GM23248 (cell line): ENCODE measurements at regions not wholly inside any gene's neighbourhood (a gene's known extent, or its start where the extent isn't known, plus 50 kb on each side); places are given as distances from the start of the nearest gene placed in this dataset.

Source experiments
- DNase-seq: peaks from one replicate; pipeline ENCODE4 v3.0.0-alpha.2; 2015
- H2AFZ ChIP-seq: fragments of 200-600 bp; sonication (generic); 2 replicates; pipeline ENCODE4 v1.6.1; 2016; ENCODE audit warnings: antibody characterized with exemption
- H3F3A ChIP-seq: fragments of 200-600 bp; sonication (generic); 2 replicates; pipeline ENCODE4 v1.6.1; 2016; ENCODE audit warnings: mild to moderate bottlenecking, antibody characterized with exemption, mixed run types; ENCODE audit not compliant: insufficient read depth
- H3K27ac ChIP-seq: fragments of 200-600 bp; sonication (generic); 2 replicates; pipeline ENCODE4 v1.5.1; 2016; ENCODE audit warnings: mild to moderate bottlenecking
- H3K27me3 ChIP-seq: fragments of 200-600 bp; sonication (generic); replicated peaks from 2 replicates; pipeline ENCODE4 v1.6.1; 2016; ENCODE audit warnings: mild to moderate bottlenecking; ENCODE audit not compliant: insufficient read depth
- H3K36me3 ChIP-seq: fragments of 200-600 bp; sonication (generic); 2 replicates; pipeline ENCODE4 v1.6.1; 2016; ENCODE audit warnings: low read depth, mild to moderate bottlenecking
- H3K4me1 ChIP-seq: fragments of 200-600 bp; sonication (generic); 2 replicates; pipeline ENCODE4 v1.6.1; 2016; ENCODE audit warnings: mild to moderate bottlenecking; ENCODE audit not compliant: insufficient read depth
- H3K4me2 ChIP-seq: fragments of 200-600 bp; sonication (generic); one replicate; pipeline ENCODE4 v1.6.1; 2016; ENCODE audit warnings: mild to moderate bottlenecking; ENCODE audit not compliant: unreplicated experiment
- H3K4me3 ChIP-seq: fragments of 200-600 bp; sonication (generic); 2 replicates; pipeline ENCODE4 v1.5.1; 2016; ENCODE audit warnings: mild to moderate bottlenecking
- H3K79me2 ChIP-seq: fragments of 200-600 bp; sonication (generic); 2 replicates; pipeline ENCODE4 v1.6.1; 2016; ENCODE audit warnings: mild to moderate bottlenecking; ENCODE audit not compliant: insufficient read depth
- H3K9ac ChIP-seq: fragments of 200-600 bp; sonication (generic); 2 replicates; pipeline ENCODE4 v1.6.1; 2016; ENCODE audit warnings: mild to moderate bottlenecking
- H3K9me2 ChIP-seq: fragments of 200-600 bp; sonication (generic); 2 replicates; pipeline ENCODE4 v1.6.1; 2016; ENCODE audit warnings: mixed run types, mild to moderate bottlenecking, moderate library complexity; ENCODE audit not compliant: insufficient read depth
- H3K9me3 ChIP-seq: fragments of 200-600 bp; sonication (generic); one replicate; pipeline ENCODE4 v1.6.1; 2017; ENCODE audit warnings: low read depth
- H4K20me1 ChIP-seq: fragments of 200-600 bp; sonication (generic); 2 replicates; pipeline ENCODE4 v1.6.0; 2016; ENCODE audit not compliant: insufficient read depth
- EZH2 ChIP-seq: fragments of 200-600 bp; sonication (generic); IDR thresholded peaks from 2 replicates; pipeline ENCODE4 v1.6.1; 2018; ENCODE audit warnings: antibody characterized with exemption, mild to moderate bottlenecking; ENCODE audit not compliant: insufficient read depth, poor library complexity, severe bottlenecking
- EZH2phosphoT487 ChIP-seq: fragments of 200-600 bp; sonication (generic); IDR thresholded peaks from 2 replicates; pipeline ENCODE4 v1.6.1; 2018; ENCODE audit warnings: antibody characterized with exemption, moderate library complexity, mild to moderate bottlenecking, low read depth; ENCODE audit not compliant: insufficient read depth
- WGBS, 2 experiments: methylation state at CpG; one replicate each; pipeline ENCODE4 v1.1.6; 2015 to 2017; ENCODE audit warnings: low lambda C conversion rate in 2 of 2, low coverage in 1 of 2; ENCODE audit errors: missing lambda C conversion rate in 2 of 2; 5-methylcytosine and 5-hydroxymethylcytosine counted together
- in situ Hi-C: fragments of 300-500 bp; cut with MboI; formaldehyde crosslinking; loops from 2 replicates; pipeline ENCODE4 v1.15.0; 2020

GRCh38 chr18:6580401-6580800, 149.1 kb upstream of the ARHGAP28 start:
- H3K36me3 ChIP-seq, result no peaks in the 10 kb centered on the region
- TF ChIP-seq EZH2 (no peak), EZH2phosphoT487 (no peak)
- no peak overlapping the region for H3K4me2 ChIP-seq
- H3K4me1 ChIP-seq, result no peaks in the 10 kb centered on the region
- no peak overlapping the region for H3K9ac ChIP-seq
- H3F3A ChIP-seq, result no peaks in the 10 kb centered on the region
- no peak overlapping the region for H3K4me3 ChIP-seq
- H2AFZ ChIP-seq, result no peak overlapping the region
- no peaks in the 10 kb centered on the region for H3K9me3 ChIP-seq
- no peak for DNase-seq
- no peaks in the 10 kb centered on the region for H3K79me2 ChIP-seq
- no peaks in the 10 kb centered on the region for H4K20me1 ChIP-seq
- H3K27me3 ChIP-seq, result no peaks in the 10 kb centered on the region; the same call in 1 of the 2 replicates
- no peaks in the 10 kb centered on the region for H3K9me2 ChIP-seq
- no peak overlapping the region for H3K27ac ChIP-seq
- WGBS, 2 experiments, result 45 to 66% methylated on average over 1 of the region's 1 CpG
- in situ Hi-C loops, result no loop called here

GRCh38 chr18:6589923-6590322, 139.6 kb upstream of the ARHGAP28 start:
- Histone ChIP-seq H3K9ac (no peak overlapping the region), H3K27ac (no peak overlapping the region), H3K9me2 (no peaks in the 10 kb centered on the region), H4K20me1 (no peaks in the 10 kb centered on the region), H3K4me2 (no peak overlapping the region), H3K9me3 (no peaks in the 10 kb centered on the region), H3K27me3 (0 out of 2 replicates have a peak, but pooled peaks cover 4% of the 10 kb centered on the region), H3K4me3 (no peak overlapping the region), H3K79me2 (no peaks in the 10 kb centered on the region), H3K4me1 (no peaks in the 10 kb centered on the region), H3F3A (no peaks in the 10 kb centered on the region), H3K36me3 (no peaks in the 10 kb centered on the region), H2AFZ (no peak overlapping the region)
- 0 to 6% methylated on average over 1 of the region's 1 CpG for WGBS, 2 experiments
- DNase-seq, result no peak
- TF ChIP-seq EZH2phosphoT487 (no peak), EZH2 (no peak)
- in situ Hi-C loops, result no loop called here

- Histone ChIP-seq H3K9me2 (no peaks in the 10 kb centered on the region), H3K4me1 (no peaks in the 10 kb centered on the region), H2AFZ (no peak overlapping the region), H3K27ac (no peak overlapping the region), H3K4me2 (no peak overlapping the region), H3K79me2 (no peaks in the 10 kb centered on the region), H3K4me3 (no peak overlapping the region), H3K9ac (no peak overlapping the region), H3K27me3 (0 out of 2 replicates have a peak, but pooled peaks cover 4% of the 10 kb centered on the region), H3K9me3 (no peaks in the 10 kb centered on the region), H3F3A (no peaks in the 10 kb centered on the region), H3K36me3 (no peaks in the 10 kb centered on the region), H4K20me1 (no peaks in the 10 kb centered on the region)
- in situ Hi-C loops, result no loop called here
- DNase-seq, result no peak
- WGBS, 2 experiments, result 6 to 7% methylated on average over 3 of the region's 3 CpGs
- TF ChIP-seq EZH2 (no peak), EZH2phosphoT487 (no peak)
These were observed 139.2 kb upstream of the ARHGAP28 start for GRCh38 chr18:6590326-6590725.

GRCh38 chr18:6591491-6591890, 138.0 kb upstream of the ARHGAP28 start:
- no peaks in the 10 kb centered on the region for H3K79me2 ChIP-seq
- 0 out of 2 replicates have a peak, but pooled peaks cover 4% of the 10 kb centered on the region for H3K27me3 ChIP-seq
- H3K27ac ChIP-seq, result no peak overlapping the region
- peak; percentile 3 for DNase-seq
- WGBS, 2 experiments, result 78 to 85% methylated on average over 4 of the region's 4 CpGs
- no peak overlapping the region for H3K4me2 ChIP-seq
- H3K9me3 ChIP-seq, result no peaks in the 10 kb centered on the region
- in situ Hi-C loops, result no loop called here
- H3K4me3 ChIP-seq, result no peak overlapping the region
- no peaks in the 10 kb centered on the region for H3F3A ChIP-seq
- H2AFZ ChIP-seq, result no peak overlapping the region
- no peaks in the 10 kb centered on the region for H3K4me1 ChIP-seq
- H3K9ac ChIP-seq, result no peak overlapping the region
- no peaks in the 10 kb centered on the region for H3K36me3 ChIP-seq
- no peaks in the 10 kb centered on the region for H3K9me2 ChIP-seq
- no peaks in the 10 kb centered on the region for H4K20me1 ChIP-seq
- no peak for TF ChIP-seq EZH2phosphoT487

- H3K79me2 ChIP-seq, result no peaks in the 10 kb centered on the region
- in situ Hi-C loops, result no loop called here
- TF ChIP-seq EZH2 (no peak), EZH2phosphoT487 (no peak)
These were observed 137.0 kb upstream of the ARHGAP28 start for GRCh38 chr18:6592522-6592921.

More at GRCh38 chr18:6592522-6592921, 137.0 kb upstream of the ARHGAP28 start:
- H3K4me2 ChIP-seq, result no peak overlapping the region
- no peak for DNase-seq
- H3F3A ChIP-seq, result no peaks in the 10 kb centered on the region
- no peak overlapping the region for H3K4me3 ChIP-seq
- no peak overlapping the region for H2AFZ ChIP-seq
- no peaks in the 10 kb centered on the region for H3K36me3 ChIP-seq
- no peaks in the 10 kb centered on the region for H4K20me1 ChIP-seq
- H3K9me3 ChIP-seq, result no peaks in the 10 kb centered on the region
- H3K27me3 ChIP-seq, result 0 out of 2 replicates have a peak, but pooled peaks cover 4% of the 10 kb centered on the region
- no peak overlapping the region for H3K9ac ChIP-seq
- H3K9me2 ChIP-seq, result no peaks in the 10 kb centered on the region
- H3K27ac ChIP-seq, result no peak overlapping the region
- WGBS, 2 experiments, result 67 to 78% methylated on average over 2 of the region's 2 CpGs
- no peaks in the 10 kb centered on the region for H3K4me1 ChIP-seq
